SU-DHL-6 (cell line): ENCODE measurements at regions not wholly inside any gene's neighbourhood (a gene's known extent, or its start where the extent isn't known, plus 50 kb on each side); places are given as distances from the start of the nearest gene placed in this dataset.

Experiments
- H2AFZ ChIP-seq: fragments of 200-600 bp; sonication (generic); 2 replicates; pipeline ENCODE4 v1.6.1; 2014; ENCODE audit warnings: low read depth, mild to moderate bottlenecking, moderate library complexity, mixed read lengths, antibody characterized with exemption, low read length; ENCODE audit not compliant: severe bottlenecking
- H3F3A ChIP-seq: fragments of 200-600 bp; shearing (Covaris generic); 2 replicates; pipeline ENCODE4 v1.6.0; 2016; ENCODE audit warnings: antibody characterized with exemption, mild to moderate bottlenecking; ENCODE audit not compliant: insufficient read depth
- H3K27ac ChIP-seq: fragments of 200-600 bp; sonication (generic); 2 replicates; pipeline ENCODE4 v1.5.1; 2016; ENCODE audit warnings: low read depth, mild to moderate bottlenecking, low read length, moderate library complexity, mixed read lengths
- H3K27me3 ChIP-seq: fragments of 200-600 bp; sonication (generic), shearing (Covaris generic); 2 replicates; pipeline ENCODE4 v1.6.0; 2014; ENCODE audit warnings: mild to moderate bottlenecking, low read length
- H3K36me3 ChIP-seq: fragments of 200-600 bp; sonication (generic); 2 replicates; pipeline ENCODE4 v1.6.1; 2014; ENCODE audit warnings: mild to moderate bottlenecking, low read length, mixed read lengths
- H3K4me2 ChIP-seq: fragments of 300-600, 200-600 bp; shearing (Covaris generic), sonication (generic); 2 replicates; pipeline ENCODE4 v1.6.0; 2014; ENCODE audit warnings: low read length, low read depth, mild to moderate bottlenecking; ENCODE audit not compliant: poor library complexity, severe bottlenecking
- H3K4me3 ChIP-seq: fragments of 200-600 bp; sonication (generic); 2 replicates; pipeline ENCODE4 v1.5.1; 2014; ENCODE audit warnings: antibody characterized with exemption, low read length, mild to moderate bottlenecking, mixed read lengths; ENCODE audit not compliant: insufficient read depth, poor library complexity, severe bottlenecking
- H3K79me2 ChIP-seq: fragments of 200-600 bp; sonication (generic); 2 replicates; pipeline ENCODE4 v1.6.1; 2014; ENCODE audit warnings: mild to moderate bottlenecking, low read length, moderate library complexity; ENCODE audit not compliant: insufficient read depth
- H3K9ac ChIP-seq: fragments of 200-600 bp; sonication (generic); 2 replicates; pipeline ENCODE4 v1.7.0; 2014; ENCODE audit warnings: mild to moderate bottlenecking, low read length
- H3K9me2 ChIP-seq: fragments of 200-600 bp; sonication (generic); replicated peaks from 2 replicates; pipeline ENCODE4 v1.6.1; 2014; ENCODE audit warnings: low read length; ENCODE audit not compliant: insufficient read depth
- H3K9me3 ChIP-seq: fragments of 200-600 bp; sonication (generic); 2 replicates; pipeline ENCODE4 v1.6.1; 2014; ENCODE audit warnings: low read length, mixed read lengths; ENCODE audit not compliant: insufficient read depth
- H4K20me1 ChIP-seq: fragments of 200-600 bp; sonication (generic); 2 replicates; pipeline ENCODE4 v1.6.1; 2014; ENCODE audit warnings: low read depth, mild to moderate bottlenecking, antibody characterized with exemption, low read length, moderate library complexity, mixed read lengths
- EZH2phosphoT487 ChIP-seq: fragments of 200-600 bp; sonication (generic), shearing (Covaris generic); conservative IDR thresholded peaks from 2 replicates; pipeline ENCODE4 v1.6.1; 2018; ENCODE audit warnings: mild to moderate bottlenecking, antibody characterized with exemption, low read length, moderate library complexity, mixed read lengths
- TF ChIP-seq, protein P1 (sequence below): fragments of 200-600 bp; sonication (generic); IDR thresholded peaks from one replicate; pipeline ENCODE4 v1.5.1; 2017; ENCODE audit warnings: antibody characterized with exemption, mild to moderate bottlenecking, low read length, moderate library complexity; ENCODE audit not compliant: insufficient read depth, poor library complexity, severe bottlenecking

GRCh38 chr10:78148961-78149612 is 115.4 kb downstream of the RPS24 start:
- no peak overlapping the region for H3K9ac ChIP-seq
- no peaks in the 10 kb centered on the region for H3K27me3 ChIP-seq
- H3K27ac ChIP-seq: no peak overlapping the region
- H3F3A ChIP-seq: no peaks in the 10 kb centered on the region
- H3K9me2 ChIP-seq: no peaks in the 10 kb centered on the region
- H3K4me3 ChIP-seq: no peak overlapping the region
- no peaks in the 10 kb centered on the region for H3K9me3 ChIP-seq
- no peak overlapping the region for H3K4me2 ChIP-seq
- H3K36me3 ChIP-seq: no peaks in the 10 kb centered on the region
- no peak for TF ChIP-seq EZH2phosphoT487
- TF ChIP-seq, protein P1, sequence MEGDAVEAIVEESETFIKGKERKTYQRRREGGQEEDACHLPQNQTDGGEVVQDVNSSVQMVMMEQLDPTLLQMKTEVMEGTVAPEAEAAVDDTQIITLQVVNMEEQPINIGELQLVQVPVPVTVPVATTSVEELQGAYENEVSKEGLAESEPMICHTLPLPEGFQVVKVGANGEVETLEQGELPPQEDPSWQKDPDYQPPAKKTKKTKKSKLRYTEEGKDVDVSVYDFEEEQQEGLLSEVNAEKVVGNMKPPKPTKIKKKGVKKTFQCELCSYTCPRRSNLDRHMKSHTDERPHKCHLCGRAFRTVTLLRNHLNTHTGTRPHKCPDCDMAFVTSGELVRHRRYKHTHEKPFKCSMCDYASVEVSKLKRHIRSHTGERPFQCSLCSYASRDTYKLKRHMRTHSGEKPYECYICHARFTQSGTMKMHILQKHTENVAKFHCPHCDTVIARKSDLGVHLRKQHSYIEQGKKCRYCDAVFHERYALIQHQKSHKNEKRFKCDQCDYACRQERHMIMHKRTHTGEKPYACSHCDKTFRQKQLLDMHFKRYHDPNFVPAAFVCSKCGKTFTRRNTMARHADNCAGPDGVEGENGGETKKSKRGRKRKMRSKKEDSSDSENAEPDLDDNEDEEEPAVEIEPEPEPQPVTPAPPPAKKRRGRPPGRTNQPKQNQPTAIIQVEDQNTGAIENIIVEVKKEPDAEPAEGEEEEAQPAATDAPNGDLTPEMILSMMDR: no peak
- no peaks in the 10 kb centered on the region for H4K20me1 ChIP-seq
- no peak overlapping the region for H2AFZ ChIP-seq
- H3K79me2 ChIP-seq: no peaks in the 10 kb centered on the region

- H3K36me3 ChIP-seq: no peaks in the 10 kb centered on the region
- no peaks in the 10 kb centered on the region for H3K9me3 ChIP-seq
- H3K79me2 ChIP-seq: no peaks in the 10 kb centered on the region
- H3K4me3 ChIP-seq: no peak overlapping the region
- no peak for TF ChIP-seq EZH2phosphoT487
- TF ChIP-seq, protein P1: no peak
- no peaks in the 10 kb centered on the region for H4K20me1 ChIP-seq
- no peak overlapping the region for H2AFZ ChIP-seq
- H3K27ac ChIP-seq: no peak overlapping the region
- H3F3A ChIP-seq: no peaks in the 10 kb centered on the region
- H3K27me3 ChIP-seq: no peaks in the 10 kb centered on the region
- no peak overlapping the region for H3K9ac ChIP-seq
- H3K4me2 ChIP-seq: no peak overlapping the region
- no peaks in the 10 kb centered on the region for H3K9me2 ChIP-seq
These were observed 117.1 kb downstream of the RPS24 start for GRCh38 chr10:78150756-78151155.

DNA sequence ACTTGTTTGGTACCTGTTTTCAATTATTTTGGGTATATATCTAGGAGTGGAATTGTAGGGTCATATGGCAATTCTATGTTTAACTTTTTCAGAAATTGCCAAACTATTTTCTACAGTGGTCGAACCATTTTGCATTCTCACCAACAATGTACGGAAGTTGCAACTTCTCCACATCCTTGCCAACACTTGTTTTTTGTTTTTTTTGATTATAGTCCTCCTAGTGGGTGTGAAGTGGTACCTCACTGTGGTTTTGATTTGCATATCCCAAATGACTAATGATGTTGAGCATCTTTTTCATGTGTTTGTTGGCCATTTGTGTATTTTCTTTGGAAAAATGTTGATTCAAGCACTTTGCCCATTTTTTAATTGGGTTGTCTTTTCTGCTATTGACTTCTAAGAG is 122.1 kb downstream of the RPS24 start:
- no peak overlapping the region for H3K4me2 ChIP-seq
- H3K27ac ChIP-seq: no peak overlapping the region
- no peak overlapping the region for H3K9ac ChIP-seq
- no peaks in the 10 kb centered on the region for H3K36me3 ChIP-seq
- no peaks in the 10 kb centered on the region for H3F3A ChIP-seq
- no peak overlapping the region for H2AFZ ChIP-seq
- no peaks in the 10 kb centered on the region for H3K9me3 ChIP-seq
- no peak for TF ChIP-seq EZH2phosphoT487
- TF ChIP-seq, protein P1: no peak
- H3K79me2 ChIP-seq: no peaks in the 10 kb centered on the region
- H4K20me1 ChIP-seq: no peaks in the 10 kb centered on the region
- H3K27me3 ChIP-seq: no peaks in the 10 kb centered on the region
- H3K4me3 ChIP-seq: no peak overlapping the region
- H3K9me2 ChIP-seq: no peaks in the 10 kb centered on the region
